NB4 (cell line): ENCODE measurements at regions not wholly inside any gene's neighbourhood (a gene's known extent, or its start where the extent isn't known, plus 50 kb on each side); places are given as distances from the start of the nearest gene placed in this dataset.

ENCODE experiments used
- CTCF ChIP-seq: IDR thresholded peaks from one replicate; pipeline ENCODE4 v1.5.1; 2012; ENCODE audit warnings: low read depth, low read length
- MAX ChIP-seq: IDR thresholded peaks from 2 replicates; pipeline ENCODE4 v1.6.1; 2011; ENCODE audit warnings: low read depth, low read length
- MYC ChIP-seq: IDR thresholded peaks from 2 replicates; pipeline ENCODE4 v1.6.1; 2011; ENCODE audit warnings: low read depth, low read length
- POLR2A ChIP-seq: IDR thresholded peaks from 2 replicates; pipeline ENCODE4 v1.6.1; 2011; ENCODE audit warnings: mild to moderate bottlenecking; ENCODE audit not compliant: insufficient read length; ENCODE audit errors: extremely low read depth

GRCh38 chr16:56057151-56057550 lies 134.1 kb upstream of the GNAO1 start:
- no peak for TF ChIP-seq POLR2A
- no peak for TF ChIP-seq CTCF
- no peak for TF ChIP-seq MAX
- TF ChIP-seq MYC = no peak
